GM23248 (cell line): ENCODE measurements at regions not wholly inside any gene's neighbourhood (a gene's known extent, or its start where the extent isn't known, plus 50 kb on each side); places are given as distances from the start of the nearest gene placed in this dataset.
"Not testable (repeated sequence)": the region's sequence is repeated elsewhere in the genome, so short reads cannot be mapped to it uniquely, and the experiment has no call there.

Experiments used
- DNase-seq: peaks from one replicate; pipeline ENCODE4 v3.0.0-alpha.2; 2015
- H2AFZ ChIP-seq: fragments of 200-600 bp; sonication (generic); 2 replicates; pipeline ENCODE4 v1.6.1; 2016; ENCODE audit warnings: antibody characterized with exemption
- H3F3A ChIP-seq: fragments of 200-600 bp; sonication (generic); 2 replicates; pipeline ENCODE4 v1.6.1; 2016; ENCODE audit warnings: mild to moderate bottlenecking, antibody characterized with exemption, mixed run types; ENCODE audit not compliant: insufficient read depth
- H3K27ac ChIP-seq: fragments of 200-600 bp; sonication (generic); 2 replicates; pipeline ENCODE4 v1.5.1; 2016; ENCODE audit warnings: mild to moderate bottlenecking
- H3K27me3 ChIP-seq: fragments of 200-600 bp; sonication (generic); replicated peaks from 2 replicates; pipeline ENCODE4 v1.6.1; 2016; ENCODE audit warnings: mild to moderate bottlenecking; ENCODE audit not compliant: insufficient read depth
- H3K36me3 ChIP-seq: fragments of 200-600 bp; sonication (generic); 2 replicates; pipeline ENCODE4 v1.6.1; 2016; ENCODE audit warnings: low read depth, mild to moderate bottlenecking
- H3K4me1 ChIP-seq: fragments of 200-600 bp; sonication (generic); 2 replicates; pipeline ENCODE4 v1.6.1; 2016; ENCODE audit warnings: mild to moderate bottlenecking; ENCODE audit not compliant: insufficient read depth
- H3K4me2 ChIP-seq: fragments of 200-600 bp; sonication (generic); one replicate; pipeline ENCODE4 v1.6.1; 2016; ENCODE audit warnings: mild to moderate bottlenecking; ENCODE audit not compliant: unreplicated experiment
- H3K4me3 ChIP-seq: fragments of 200-600 bp; sonication (generic); 2 replicates; pipeline ENCODE4 v1.5.1; 2016; ENCODE audit warnings: mild to moderate bottlenecking
- H3K79me2 ChIP-seq: fragments of 200-600 bp; sonication (generic); 2 replicates; pipeline ENCODE4 v1.6.1; 2016; ENCODE audit warnings: mild to moderate bottlenecking; ENCODE audit not compliant: insufficient read depth
- H3K9ac ChIP-seq: fragments of 200-600 bp; sonication (generic); 2 replicates; pipeline ENCODE4 v1.6.1; 2016; ENCODE audit warnings: mild to moderate bottlenecking
- H3K9me2 ChIP-seq: fragments of 200-600 bp; sonication (generic); 2 replicates; pipeline ENCODE4 v1.6.1; 2016; ENCODE audit warnings: mixed run types, mild to moderate bottlenecking, moderate library complexity; ENCODE audit not compliant: insufficient read depth
- H3K9me3 ChIP-seq: fragments of 200-600 bp; sonication (generic); one replicate; pipeline ENCODE4 v1.6.1; 2017; ENCODE audit warnings: low read depth
- H4K20me1 ChIP-seq: fragments of 200-600 bp; sonication (generic); 2 replicates; pipeline ENCODE4 v1.6.0; 2016; ENCODE audit not compliant: insufficient read depth
- EZH2 ChIP-seq: fragments of 200-600 bp; sonication (generic); IDR thresholded peaks from 2 replicates; pipeline ENCODE4 v1.6.1; 2018; ENCODE audit warnings: antibody characterized with exemption, mild to moderate bottlenecking; ENCODE audit not compliant: insufficient read depth, poor library complexity, severe bottlenecking
- EZH2phosphoT487 ChIP-seq: fragments of 200-600 bp; sonication (generic); IDR thresholded peaks from 2 replicates; pipeline ENCODE4 v1.6.1; 2018; ENCODE audit warnings: antibody characterized with exemption, moderate library complexity, mild to moderate bottlenecking, low read depth; ENCODE audit not compliant: insufficient read depth
- WGBS, 2 experiments: methylation state at CpG; one replicate each; pipeline ENCODE4 v1.1.6; 2015 to 2017; ENCODE audit warnings: low lambda C conversion rate in 2 of 2, low coverage in 1 of 2; ENCODE audit errors: missing lambda C conversion rate in 2 of 2; 5-methylcytosine and 5-hydroxymethylcytosine counted together
- in situ Hi-C: fragments of 300-500 bp; cut with MboI; formaldehyde crosslinking; loops from 2 replicates; pipeline ENCODE4 v1.15.0; 2020

DNA sequence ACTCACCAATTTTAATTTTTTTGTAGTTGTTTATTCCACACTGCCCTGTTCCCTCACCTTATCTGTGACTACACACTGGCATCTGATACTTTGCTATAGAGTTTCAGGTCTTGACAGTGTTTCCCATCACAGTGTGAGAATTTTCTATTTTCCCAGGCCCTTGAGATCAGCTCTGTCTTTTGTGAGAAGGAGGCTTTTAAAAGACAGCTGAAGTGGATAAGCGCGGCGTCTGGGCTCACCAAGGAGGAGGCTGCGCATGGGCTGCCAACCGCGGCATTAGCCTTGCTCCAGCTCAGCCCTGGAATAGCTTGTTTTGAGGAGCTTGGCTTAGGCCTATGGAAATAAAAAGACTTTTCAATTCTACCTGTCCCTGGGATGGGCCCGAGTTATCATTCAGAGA is 181.3 kb downstream of the RMST start:
- H3K4me3 ChIP-seq, result no peak overlapping the region
- in situ Hi-C loops, result no loop called here
- H3K79me2 ChIP-seq, result no peaks in the 10 kb centered on the region
- no peak overlapping the region for H3K9ac ChIP-seq
- H4K20me1 ChIP-seq, result no peaks in the 10 kb centered on the region
- no peak for DNase-seq
- H3K9me2 ChIP-seq, result no peaks in the 10 kb centered on the region
- no peak overlapping the region for H2AFZ ChIP-seq
- WGBS, 2 experiments, result 71 to 82% methylated on average over 7 of the region's 7 CpGs
- TF ChIP-seq EZH2 (no peak), EZH2phosphoT487 (no peak)
- no peaks in the 10 kb centered on the region for H3K27me3 ChIP-seq
- H3K27ac ChIP-seq, result no peak overlapping the region
- no peaks in the 10 kb centered on the region for H3K4me1 ChIP-seq
- no peaks in the 10 kb centered on the region for H3K9me3 ChIP-seq
- H3F3A ChIP-seq, result no peaks in the 10 kb centered on the region
- no peaks in the 10 kb centered on the region for H3K36me3 ChIP-seq
- no peak overlapping the region for H3K4me2 ChIP-seq

DNA sequence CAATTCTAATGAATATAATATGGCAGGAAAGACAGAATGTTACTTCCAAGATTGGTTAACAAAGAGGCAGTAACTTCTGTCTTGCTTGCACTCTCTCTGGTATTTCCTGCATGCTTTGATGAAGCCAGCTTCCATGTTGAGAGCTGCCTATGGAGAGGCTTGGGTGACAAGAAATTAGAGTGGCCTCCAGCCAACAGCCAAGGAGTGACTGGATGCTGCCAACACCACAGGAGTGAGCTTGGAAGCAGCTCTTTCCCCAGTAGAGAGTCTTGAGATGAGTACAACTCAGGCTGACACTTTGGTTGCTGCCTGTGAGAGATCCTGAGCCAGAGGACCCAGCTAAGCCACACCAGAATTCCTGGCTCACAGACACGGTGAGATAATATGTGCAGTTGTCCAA is 183.1 kb downstream of the RMST start:
- Histone ChIP-seq H3K27me3 (no peaks in the 10 kb centered on the region), H3K9me2 (no peaks in the 10 kb centered on the region), H3K27ac (no peak overlapping the region), H2AFZ (no peak overlapping the region), H3K4me2 (no peak overlapping the region), H3K4me3 (no peak overlapping the region), H3F3A (no peaks in the 10 kb centered on the region), H3K9ac (no peak overlapping the region), H3K36me3 (no peaks in the 10 kb centered on the region), H3K4me1 (no peaks in the 10 kb centered on the region), H4K20me1 (no peaks in the 10 kb centered on the region), H3K79me2 (no peaks in the 10 kb centered on the region), H3K9me3 (no peaks in the 10 kb centered on the region)
- in situ Hi-C loops, result no loop called here
- no peak for DNase-seq
- WGBS, 2 experiments, result 0 to 7% methylated on average over 1 of the region's 1 CpG
- TF ChIP-seq EZH2phosphoT487 (no peak), EZH2 (no peak)

DNA sequence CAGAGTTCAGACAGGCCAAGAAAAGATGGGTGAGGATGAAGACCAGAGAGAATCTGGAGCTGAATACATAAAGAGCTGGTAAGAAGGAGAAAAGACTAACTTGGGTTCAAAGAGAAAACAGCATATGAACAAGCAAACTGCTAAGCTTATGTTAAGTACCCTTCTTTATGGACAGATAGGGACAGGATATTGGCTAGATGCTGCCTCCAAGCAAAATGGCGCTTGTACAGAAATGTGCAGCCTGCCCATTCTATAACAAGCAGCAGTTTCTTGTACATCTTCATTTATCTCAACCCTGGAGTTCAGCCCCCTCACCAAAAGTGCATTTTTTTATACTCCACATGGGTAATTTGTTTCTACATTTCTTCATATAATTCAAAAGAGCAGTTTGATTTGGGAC is 184.5 kb downstream of the RMST start:
- Histone ChIP-seq H3K27ac (no peak overlapping the region), H3F3A (no peaks in the 10 kb centered on the region), H2AFZ (no peak overlapping the region), H3K27me3 (no peaks in the 10 kb centered on the region), H3K9me2 (no peaks in the 10 kb centered on the region), H3K4me1 (no peaks in the 10 kb centered on the region), H3K9me3 (no peaks in the 10 kb centered on the region), H3K9ac (no peak overlapping the region), H4K20me1 (no peaks in the 10 kb centered on the region), H3K79me2 (no peaks in the 10 kb centered on the region), H3K4me2 (no peak overlapping the region), H3K36me3 (no peaks in the 10 kb centered on the region), H3K4me3 (no peak overlapping the region)
- no peak for DNase-seq
- no peak for TF ChIP-seq EZH2
- TF ChIP-seq EZH2phosphoT487, result no peak
- 18 to 47% methylated on average over 1 of the region's 1 CpG for WGBS, 2 experiments
- in situ Hi-C loops, result no loop called here

DNA sequence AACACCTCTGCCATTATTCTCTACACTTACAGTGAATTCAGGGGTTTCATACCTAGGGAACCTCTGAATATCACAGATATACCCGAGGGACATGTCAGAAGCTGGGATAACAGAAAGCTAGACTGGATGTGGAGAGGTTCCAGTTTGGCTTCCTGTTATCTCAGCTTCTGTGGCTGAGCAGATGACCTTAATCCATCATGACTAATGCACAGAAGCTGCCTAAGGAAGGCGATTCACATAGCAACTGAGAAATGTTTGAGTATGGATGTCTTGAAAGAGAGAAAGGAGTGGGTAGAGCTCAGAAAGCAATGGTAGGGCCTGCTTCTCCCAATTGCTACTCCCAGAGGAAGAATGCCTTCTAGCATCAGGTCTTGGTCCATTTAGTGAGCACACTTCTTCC is 187.6 kb downstream of the RMST start:
- Histone ChIP-seq H3K4me2 (no peak overlapping the region), H3K4me1 (no peaks in the 10 kb centered on the region), H3K4me3 (no peak overlapping the region), H3K27me3 (no peaks in the 10 kb centered on the region), H3K9ac (no peak overlapping the region), H3K27ac (no peak overlapping the region), H2AFZ (no peak overlapping the region), H3K9me3 (no peaks in the 10 kb centered on the region), H3K36me3 (no peaks in the 10 kb centered on the region), H4K20me1 (no peaks in the 10 kb centered on the region), H3K79me2 (no peaks in the 10 kb centered on the region), H3K9me2 (no peaks in the 10 kb centered on the region), H3F3A (no peaks in the 10 kb centered on the region)
- in situ Hi-C loops, result no loop called here
- TF ChIP-seq EZH2, result no peak
- no peak for TF ChIP-seq EZH2phosphoT487
- no peak for DNase-seq
- 6 to 7% methylated on average over 2 of the region's 2 CpGs for WGBS, 2 experiments

DNA sequence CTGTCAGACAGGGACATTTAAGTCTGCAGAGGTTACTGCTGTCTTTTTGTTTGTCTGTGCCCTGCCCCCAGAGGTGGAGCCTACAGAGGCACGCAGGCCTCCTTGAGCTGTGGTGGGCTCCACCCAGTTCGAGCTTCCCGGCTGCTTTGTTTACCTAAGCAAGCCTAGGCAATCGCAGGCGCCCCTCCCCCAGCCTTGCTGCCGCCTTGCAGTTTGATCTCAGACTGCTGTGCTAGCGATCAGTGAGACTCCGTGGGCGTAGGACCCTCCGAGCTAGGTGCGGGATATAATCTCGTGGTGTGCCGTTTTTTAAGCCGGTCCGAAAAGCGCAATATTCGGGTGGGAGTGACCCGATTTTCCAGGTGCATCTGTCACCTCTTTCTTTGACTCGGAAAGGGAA is 193.9 kb downstream of the RMST start:
- DNase-seq, H3K9me2 ChIP-seq, H3K9me3 ChIP-seq, H3K4me3 ChIP-seq, H3K4me2 ChIP-seq, in situ Hi-C loops, H3K36me3 ChIP-seq, H3K4me1 ChIP-seq, H3K27ac ChIP-seq, H3K27me3 ChIP-seq, H4K20me1 ChIP-seq, H3K9ac ChIP-seq, H2AFZ ChIP-seq, H3K79me2 ChIP-seq, H3F3A ChIP-seq: not testable (repeated sequence)
- 41 to 60% methylated on average over 13 to 17 of the region's 19 CpGs for WGBS, 2 experiments
